Glutamatergic neuron (in vitro differentiated cells): ENCODE measurements at regions not wholly inside any gene's neighbourhood (a gene's known extent, or its start where the extent isn't known, plus 50 kb on each side); places are given as distances from the start of the nearest gene placed in this dataset.

Experiments
- DNase-seq: peaks from one replicate; pipeline ENCODE4 v3.0.0; 2022
- H3K27ac Mint-ChIP-seq: one replicate; pipeline ENCODE4 v1.8.0; 2020; ENCODE audit warnings: mild to moderate bottlenecking, mixed read lengths, inconsistent platforms; ENCODE audit not compliant: unreplicated experiment
- H3K27me3 Mint-ChIP-seq: one replicate; pipeline ENCODE4 v1.8.0; 2020; ENCODE audit warnings: mild to moderate bottlenecking, moderate library complexity, mixed read lengths, inconsistent platforms; ENCODE audit not compliant: unreplicated experiment
- H3K36me3 Mint-ChIP-seq: one replicate; pipeline ENCODE4 v1.8.0; 2020; ENCODE audit warnings: mild to moderate bottlenecking, mixed read lengths, inconsistent platforms; ENCODE audit not compliant: unreplicated experiment
- H3K4me1 Mint-ChIP-seq: one replicate; pipeline ENCODE4 v1.8.0; 2020; ENCODE audit warnings: mild to moderate bottlenecking, low read depth, mixed read lengths, inconsistent platforms; ENCODE audit not compliant: unreplicated experiment
- H3K4me3 Mint-ChIP-seq: one replicate; pipeline ENCODE4 v1.8.0; 2020; ENCODE audit warnings: mild to moderate bottlenecking, mixed read lengths, inconsistent platforms; ENCODE audit not compliant: unreplicated experiment
- H3K9me3 Mint-ChIP-seq: one replicate; pipeline ENCODE4 v1.8.0; 2020; ENCODE audit warnings: mild to moderate bottlenecking, moderate library complexity, mixed read lengths, inconsistent platforms; ENCODE audit not compliant: unreplicated experiment
- CTCF ChIP-seq: fragments of 200-600 bp; sonication (generic); IDR thresholded peaks from one replicate; pipeline ENCODE4 v1.5.0; 2021; ENCODE audit not compliant: partially characterized antibody, unreplicated experiment

DNA sequence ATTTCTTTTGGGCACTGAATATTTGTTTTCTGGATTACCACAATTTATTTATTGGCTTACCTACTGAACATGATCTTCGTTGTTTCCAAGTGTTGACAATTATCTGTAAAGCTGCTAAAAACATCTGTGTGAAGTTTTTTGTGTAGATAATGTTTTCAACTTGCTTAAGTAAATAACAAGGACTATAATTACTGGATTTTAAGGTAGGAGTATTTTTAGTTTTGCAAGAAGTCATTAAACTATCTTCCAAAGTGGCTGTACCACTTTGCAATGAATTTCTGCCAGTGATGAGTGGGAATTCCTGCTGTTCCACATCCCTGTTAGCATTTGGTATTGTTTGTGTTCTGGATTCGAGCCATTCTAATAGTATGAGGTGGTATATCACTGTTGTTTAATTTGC is 702.2 kb downstream of the MECOM start:
- no peaks in the 10 kb centered on the region for H3K36me3 Mint-ChIP-seq
- no peak for TF ChIP-seq CTCF
- H3K27ac Mint-ChIP-seq, result no peak overlapping the region
- no peak for DNase-seq
- peaks cover 2% of the 10 kb centered on the region for H3K9me3 Mint-ChIP-seq
- H3K4me1 Mint-ChIP-seq, result peaks cover 3% of the 10 kb centered on the region
- H3K27me3 Mint-ChIP-seq, result peaks cover under 1% of the 10 kb centered on the region
- no peak overlapping the region for H3K4me3 Mint-ChIP-seq

DNA sequence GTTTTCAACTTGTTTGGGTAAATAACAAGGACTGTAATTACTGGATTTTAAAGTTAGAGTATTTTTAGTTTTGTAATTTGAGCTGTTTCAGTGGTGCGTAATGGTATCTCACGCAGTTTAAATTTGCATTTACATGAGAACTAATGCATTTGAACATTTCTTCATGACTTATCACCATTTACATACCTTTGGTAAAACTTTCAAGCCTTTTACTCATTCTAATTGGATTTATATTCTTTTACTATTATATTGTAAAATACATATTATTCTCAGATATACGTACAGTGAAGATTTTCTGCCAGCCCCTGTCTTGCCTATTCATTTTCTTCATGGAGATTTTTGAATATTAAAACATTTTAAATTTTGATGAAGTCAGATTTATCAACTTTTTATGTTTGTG is 703.8 kb downstream of the MECOM start:
- Mint-ChIP-seq H3K4me3 (no peak overlapping the region), H3K27me3 (peaks cover 5% of the 10 kb centered on the region), H3K4me1 (peaks cover 15% of the 10 kb centered on the region), H3K36me3 (no peaks in the 10 kb centered on the region), H3K27ac (no peak overlapping the region), H3K9me3 (peaks cover 9% of the 10 kb centered on the region)
- DNase-seq, result no peak
- no peak for TF ChIP-seq CTCF

DNA sequence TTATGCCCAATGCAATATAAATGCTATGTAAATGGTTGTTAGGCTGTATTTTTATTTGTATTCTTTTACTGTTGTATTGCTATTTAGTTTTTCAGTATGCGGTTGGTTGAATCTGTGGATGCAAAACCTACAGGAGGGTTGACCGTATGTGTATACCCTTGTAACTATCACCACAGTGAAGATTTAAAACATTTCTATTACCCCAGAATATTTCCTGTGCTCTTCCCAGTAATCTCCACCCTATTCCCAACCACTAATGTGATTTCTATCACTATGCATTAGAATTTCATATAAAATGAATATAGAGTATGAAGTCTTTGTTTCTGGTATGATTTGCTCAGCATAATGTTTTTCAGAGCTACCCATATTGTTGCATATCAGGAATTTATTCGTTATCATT is 705.0 kb downstream of the MECOM start:
- peaks cover 15% of the 10 kb centered on the region for H3K4me1 Mint-ChIP-seq

GRCh38 chr3:168956076-168956475 is 707.4 kb downstream of the MECOM start:
- Mint-ChIP-seq H3K27me3 (peaks cover 5% of the 10 kb centered on the region), H3K27ac (no peak overlapping the region), H3K9me3 (peaks cover 9% of the 10 kb centered on the region), H3K4me3 (no peak overlapping the region), H3K36me3 (peaks cover 4% of the 10 kb centered on the region), H3K4me1 (peaks cover 20% of the 10 kb centered on the region)
- TF ChIP-seq CTCF, result no peak
- DNase-seq, result no peak

More for the DNA sequence above, 705.0 kb downstream of the MECOM start:
- no peak for DNase-seq
- no peak overlapping the region for H3K4me3 Mint-ChIP-seq
- H3K27ac Mint-ChIP-seq, result no peak overlapping the region
- H3K27me3 Mint-ChIP-seq, result peaks cover 5% of the 10 kb centered on the region
- H3K36me3 Mint-ChIP-seq, result peaks cover 4% of the 10 kb centered on the region
- no peak for TF ChIP-seq CTCF
- H3K9me3 Mint-ChIP-seq, result peaks cover 9% of the 10 kb centered on the region

- Mint-ChIP-seq H3K27me3 (peaks cover 5% of the 10 kb centered on the region), H3K9me3 (peaks cover 9% of the 10 kb centered on the region), H3K4me3 (no peak overlapping the region), H3K4me1 (peaks cover 20% of the 10 kb centered on the region), H3K27ac (no peak overlapping the region), H3K36me3 (peaks cover 4% of the 10 kb centered on the region)
- no peak for TF ChIP-seq CTCF
- DNase-seq, result no peak
These were observed 711.0 kb downstream of the MECOM start for GRCh38 chr3:168952551-168952950.
